Iris pigment epithelial cell (primary cell): ENCODE measurements at regions not wholly inside any gene's neighbourhood (a gene's known extent, or its start where the extent isn't known, plus 50 kb on each side); places are given as distances from the start of the nearest gene placed in this dataset.

Source experiments
- DNase-seq: peaks from one replicate; pipeline ENCODE4 v3.0.0-alpha.2; 2011; ENCODE audit warnings: low read depth

DNA sequence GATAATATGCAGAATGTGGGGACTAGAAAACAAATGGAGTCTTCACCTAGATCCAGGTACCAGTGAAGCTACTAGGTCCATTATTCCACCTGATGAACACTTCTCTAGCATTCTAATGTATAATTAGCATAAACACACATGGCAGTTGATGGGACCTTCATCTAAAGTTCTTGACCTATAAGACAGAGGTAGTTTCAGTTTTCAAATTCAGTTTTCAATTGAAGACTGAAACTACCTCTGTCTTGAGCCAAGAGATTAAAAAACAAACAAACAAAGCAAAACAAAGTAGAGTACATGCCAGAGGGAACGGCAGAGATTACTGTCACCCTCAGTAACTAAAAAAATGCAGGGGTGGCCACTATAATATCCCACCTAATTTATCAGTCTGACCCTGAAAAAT lies 199.9 kb upstream of the NEIL3 start:
- DNase-seq = no peak

DNA sequence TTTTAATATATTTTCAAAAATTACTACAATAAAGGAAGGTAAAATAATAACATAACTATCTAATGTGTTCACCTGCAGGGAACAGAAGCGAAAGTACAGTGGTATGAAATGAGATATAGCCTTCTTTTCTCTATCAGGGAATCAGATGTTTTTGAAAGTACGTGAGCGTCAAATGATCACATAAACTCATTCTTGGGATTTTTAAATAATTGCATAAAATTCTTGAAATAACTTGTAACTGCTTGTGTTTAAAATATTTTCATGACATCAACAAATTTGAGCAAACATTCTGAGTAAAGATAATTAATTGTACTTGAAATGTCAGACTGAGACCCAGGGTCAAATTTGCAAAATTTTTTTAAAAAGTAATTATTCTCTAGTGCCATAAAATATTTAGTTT lies 193.5 kb upstream of the NEIL3 start:
- DNase-seq = no peak

DNA sequence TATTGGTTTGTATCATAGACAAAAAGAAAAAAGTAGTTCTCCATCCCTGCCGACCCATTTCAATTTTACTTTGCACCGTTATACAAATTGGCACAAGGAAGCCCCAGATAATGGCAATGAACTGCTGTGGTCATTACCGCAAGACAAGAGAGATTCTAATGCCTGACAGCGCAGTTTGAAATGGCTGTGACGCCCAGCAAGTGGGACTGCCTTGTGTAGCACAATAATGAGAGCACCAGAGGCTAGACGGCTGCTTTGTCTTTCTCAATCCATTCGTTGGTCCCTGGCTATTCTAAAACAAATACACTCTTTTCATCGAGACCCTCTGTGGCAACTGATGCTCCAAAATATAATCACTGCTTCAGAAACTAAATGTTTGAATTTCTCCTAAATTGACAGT lies 192.4 kb upstream of the NEIL3 start:
- no peak for DNase-seq

DNA sequence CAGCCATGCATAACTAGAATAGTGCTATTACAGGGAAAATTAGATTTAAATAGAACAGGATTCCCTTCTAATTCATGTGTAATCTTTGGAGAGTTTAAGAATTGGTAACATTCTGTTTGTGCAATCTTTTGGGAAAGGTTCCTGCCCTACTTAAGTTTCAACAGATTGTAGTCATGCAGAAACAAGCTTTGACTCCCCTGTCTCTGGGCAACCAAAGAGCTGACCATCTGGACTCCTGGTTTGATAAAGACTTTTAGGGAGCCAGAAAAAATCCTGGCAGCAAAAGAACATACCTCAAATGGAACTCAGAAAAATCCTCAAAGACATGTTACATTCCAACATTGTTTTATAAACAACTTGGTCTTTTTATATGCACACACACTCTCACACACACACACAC lies 191.1 kb upstream of the NEIL3 start:
- peak; percentile 95 for DNase-seq

DNA sequence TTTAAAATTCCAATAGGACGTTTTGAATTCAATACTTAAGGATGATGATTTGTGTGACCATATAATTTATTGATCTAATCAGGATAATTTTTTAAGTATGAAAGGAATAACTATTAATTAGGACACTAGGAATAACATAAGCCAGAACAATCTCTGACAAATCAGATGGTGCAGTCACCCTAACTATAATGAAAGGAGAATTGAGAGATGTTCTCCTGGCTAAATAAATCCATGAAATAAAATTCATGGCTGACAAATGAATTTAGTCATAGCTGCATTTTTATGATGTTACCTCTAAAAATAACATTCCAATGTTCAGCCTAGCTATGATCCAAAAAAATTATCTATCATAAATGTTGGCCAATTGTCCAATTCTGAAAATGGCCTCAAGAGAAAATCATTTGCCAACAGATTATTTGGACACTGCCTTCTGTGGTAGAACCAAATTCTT lies 190.6 kb upstream of the NEIL3 start:
- peak; percentile 39 for DNase-seq

DNA sequence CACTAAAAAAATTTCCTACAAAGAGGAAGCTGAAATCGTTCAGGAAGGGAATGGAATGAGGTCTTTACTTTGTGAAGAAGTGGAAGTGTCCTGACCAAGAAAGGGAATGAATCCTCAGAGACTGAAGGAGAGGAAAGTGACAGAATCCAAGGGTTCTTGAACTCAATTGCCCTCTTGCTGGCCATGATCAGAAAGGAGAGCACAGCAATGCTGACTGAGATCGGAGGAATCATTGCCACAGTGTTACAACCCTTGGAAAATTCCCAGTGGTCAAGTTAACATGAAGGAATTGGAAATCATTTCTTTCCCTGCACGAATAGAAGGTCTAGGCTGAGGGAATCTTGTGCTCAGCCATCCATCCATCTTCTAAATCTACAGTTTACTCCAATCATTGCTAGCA lies 190.0 kb upstream of the NEIL3 start:
- no peak for DNase-seq

DNA sequence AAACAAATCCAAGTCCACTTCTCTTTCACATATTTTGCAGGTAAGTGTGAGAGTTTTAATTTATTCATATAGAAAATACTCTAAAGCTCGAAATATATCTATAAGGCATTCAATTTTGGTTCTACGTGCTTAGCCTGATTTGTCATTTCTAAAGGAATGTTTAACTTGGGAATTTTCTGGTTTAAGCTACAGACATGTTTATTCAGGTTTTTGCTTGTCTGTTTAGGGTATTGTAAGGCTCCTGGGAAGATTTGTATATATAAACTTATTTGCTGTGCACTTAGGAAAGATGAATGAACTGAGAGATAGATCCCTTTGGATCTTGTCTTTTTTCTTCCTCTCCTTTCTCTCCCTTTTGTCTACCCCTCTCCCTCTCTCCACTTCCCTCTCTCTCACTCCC lies 185.9 kb upstream of the NEIL3 start:
- DNase-seq = no peak

DNA sequence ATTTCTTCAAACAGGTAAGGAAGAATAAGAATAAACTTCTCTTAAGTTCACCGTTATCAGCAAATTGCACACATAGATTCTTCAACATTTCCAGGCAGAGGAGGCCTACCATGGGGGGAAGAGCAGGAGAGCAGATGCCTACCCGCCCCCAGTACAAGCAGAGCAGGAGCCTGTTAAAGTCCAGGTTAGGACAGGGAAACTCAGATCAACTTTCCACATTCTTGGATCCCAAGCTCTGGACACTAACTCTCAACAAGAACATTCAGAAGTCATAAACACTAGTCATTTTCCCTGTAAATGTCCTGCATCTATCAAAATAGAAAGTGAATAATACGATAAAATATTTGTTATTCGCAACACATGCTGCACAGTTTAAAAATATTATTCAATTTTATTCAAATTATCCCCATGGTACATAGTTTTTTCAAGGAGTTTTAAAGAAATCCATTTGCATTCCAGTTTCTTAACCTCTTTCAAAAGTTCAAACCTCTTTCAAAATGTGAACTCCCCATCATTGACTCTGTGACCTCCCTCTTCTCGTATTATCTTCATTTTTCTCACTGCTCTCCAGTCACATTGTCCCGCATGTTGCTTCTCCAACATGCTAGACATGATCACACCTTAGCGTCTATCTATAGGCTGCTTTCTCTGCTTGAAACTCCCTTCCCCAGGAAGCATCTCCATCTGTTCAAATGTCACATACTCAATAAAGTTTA lies 185.2 kb upstream of the NEIL3 start:
- no peak for DNase-seq

DNA sequence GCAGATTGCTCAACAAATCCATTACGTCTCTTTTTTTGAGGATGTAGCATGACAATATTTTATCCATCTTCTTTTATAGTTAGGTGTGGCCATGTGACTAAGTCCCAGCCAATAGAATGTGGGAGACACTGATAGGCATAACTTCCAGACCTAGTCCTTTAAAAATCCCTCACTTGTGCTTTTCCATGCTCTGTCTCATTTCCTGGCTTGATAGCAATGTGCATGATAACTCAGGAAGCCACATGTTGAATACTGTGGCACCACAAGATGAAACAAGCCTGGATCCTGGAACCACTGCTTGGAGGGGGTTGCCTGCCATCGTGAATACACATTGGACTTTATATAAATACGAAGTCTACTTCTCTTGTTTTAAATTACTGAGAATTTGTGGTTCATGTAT lies 184.0 kb upstream of the NEIL3 start:
- DNase-seq = no peak

DNA sequence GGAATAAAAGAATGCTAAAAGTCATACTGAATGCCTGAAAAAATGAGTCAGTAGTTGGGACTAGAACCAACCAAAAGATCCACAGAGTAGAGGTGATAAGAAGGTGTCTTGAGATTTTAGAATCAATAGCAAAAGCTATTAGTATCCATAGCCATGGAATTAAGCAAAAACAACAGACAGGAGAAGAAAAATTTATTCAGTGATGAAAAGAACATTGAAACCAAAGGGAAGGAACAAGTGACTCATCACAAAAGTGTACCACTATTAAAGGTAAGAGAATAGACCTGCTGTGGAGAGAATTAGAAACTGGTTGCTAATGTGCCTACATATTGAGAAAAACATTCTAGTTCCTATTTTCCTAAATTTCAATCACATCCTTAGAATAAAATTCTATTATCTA lies 182.0 kb upstream of the NEIL3 start:
- DNase-seq = peak; percentile 45

DNA sequence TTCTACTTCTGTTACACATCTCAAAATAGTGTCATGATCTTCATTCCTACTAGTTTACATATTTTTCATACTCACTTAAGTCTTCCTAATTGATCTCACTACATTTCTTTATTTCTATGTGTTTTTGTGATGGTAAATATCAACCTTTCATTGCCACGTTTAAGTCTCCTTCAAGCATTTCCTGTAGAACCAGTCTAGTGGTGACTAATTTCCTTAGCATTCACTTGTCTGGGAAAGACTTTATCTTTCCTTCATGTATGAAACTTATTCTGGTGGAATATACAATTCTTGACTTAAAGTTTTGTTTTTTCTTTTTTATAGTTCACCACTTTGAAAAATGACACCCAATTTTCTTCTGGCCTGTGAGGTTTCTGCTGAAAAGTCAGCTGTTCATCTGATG lies 181.4 kb upstream of the NEIL3 start:
- DNase-seq = peak; percentile 83

DNA sequence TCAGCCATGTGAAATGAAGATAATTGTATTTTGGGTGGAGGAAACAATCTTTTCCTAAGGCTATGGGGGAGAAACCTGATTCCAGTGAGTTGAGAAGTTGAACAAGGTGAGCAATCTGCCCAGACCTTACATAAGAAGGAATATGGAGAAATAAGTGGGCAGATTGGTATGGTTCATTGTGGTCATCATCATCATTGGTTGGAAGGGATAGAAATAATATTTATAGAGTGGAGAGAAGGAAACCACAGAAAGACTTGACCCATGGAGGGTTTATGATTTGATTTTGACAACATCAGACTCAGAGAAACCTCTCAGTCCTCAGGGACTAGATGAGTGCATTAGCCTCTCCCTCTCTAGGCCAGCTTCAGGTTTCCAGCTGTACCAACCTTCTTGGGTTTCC lies 177.9 kb upstream of the NEIL3 start:
- DNase-seq = no peak

DNA sequence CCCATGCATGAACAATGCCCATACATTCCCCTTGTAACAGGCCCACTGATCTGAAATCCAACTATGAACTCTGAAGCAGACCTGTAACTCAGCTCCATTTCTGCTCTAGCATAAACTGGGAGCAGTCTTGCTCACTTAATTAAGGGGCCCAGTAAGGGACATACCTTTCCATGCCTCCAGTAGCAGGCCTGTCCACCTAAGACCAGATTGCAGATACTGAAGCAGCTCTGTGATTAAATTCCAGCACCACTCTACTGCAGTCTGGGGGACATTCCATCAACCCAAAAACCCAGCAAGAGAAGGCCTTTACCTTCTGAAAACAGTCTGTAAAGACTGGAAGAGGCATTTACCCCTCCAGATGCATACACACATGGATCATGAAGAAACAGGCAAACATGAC lies 162.0 kb upstream of the NEIL3 start:
- DNase-seq = no peak

DNA sequence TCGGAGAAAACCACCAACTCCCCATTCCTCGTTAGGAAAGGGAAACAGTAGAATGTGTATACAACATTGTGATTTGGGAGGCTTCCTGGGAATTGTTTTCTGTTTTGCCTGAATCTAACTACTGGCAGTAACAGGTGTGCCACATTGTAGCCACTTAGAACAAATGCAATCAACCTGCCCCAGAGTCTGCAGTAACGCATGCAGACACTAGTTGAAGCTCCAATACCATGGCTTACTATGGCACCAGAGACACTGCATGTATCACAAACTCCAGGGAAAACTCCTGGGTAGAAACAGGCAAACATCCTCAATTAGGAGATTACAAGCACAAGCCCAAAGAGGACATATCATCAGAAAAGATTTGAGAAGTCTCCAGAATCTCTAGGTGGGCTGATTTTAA lies 154.2 kb upstream of the NEIL3 start:
- DNase-seq = no peak

DNA sequence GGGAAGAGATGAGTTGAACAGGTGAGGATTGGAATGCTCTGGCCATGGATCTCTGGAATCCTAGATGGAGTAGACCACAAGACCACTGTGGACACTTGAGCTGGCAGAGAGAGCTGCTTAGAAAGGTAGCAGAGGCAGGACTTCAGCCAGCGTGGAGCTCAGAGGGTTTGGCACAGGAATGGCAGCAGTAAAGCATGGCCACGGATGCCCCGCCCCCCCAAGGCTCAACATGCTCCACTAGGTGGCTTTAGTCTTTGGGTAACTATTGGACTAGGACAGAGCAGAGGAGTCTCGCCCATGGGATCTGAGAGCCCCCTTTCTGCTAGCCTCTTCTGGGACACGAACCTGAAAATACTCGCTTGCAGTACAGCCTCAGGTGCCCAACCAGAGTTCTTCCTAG lies 150.1 kb upstream of the NEIL3 start:
- no peak for DNase-seq

DNA sequence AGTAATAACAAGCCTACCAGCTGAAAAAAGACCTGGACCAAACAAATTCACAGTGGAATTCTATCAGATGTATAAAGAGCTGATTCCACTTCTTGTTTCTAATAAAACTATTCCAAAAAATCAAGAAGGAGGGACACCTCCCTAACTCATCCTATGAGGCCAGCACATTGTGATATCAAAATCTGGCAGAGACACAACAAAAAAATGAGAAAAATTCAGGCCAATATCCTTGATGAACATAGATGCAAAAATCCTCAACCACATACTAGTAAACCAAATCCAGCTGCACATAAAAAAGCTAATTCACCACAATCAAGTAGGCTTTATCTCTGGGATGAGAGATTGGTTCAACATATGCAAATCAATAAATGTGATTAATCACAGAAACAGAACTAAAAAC lies 147.9 kb upstream of the NEIL3 start:
- DNase-seq = no peak

DNA sequence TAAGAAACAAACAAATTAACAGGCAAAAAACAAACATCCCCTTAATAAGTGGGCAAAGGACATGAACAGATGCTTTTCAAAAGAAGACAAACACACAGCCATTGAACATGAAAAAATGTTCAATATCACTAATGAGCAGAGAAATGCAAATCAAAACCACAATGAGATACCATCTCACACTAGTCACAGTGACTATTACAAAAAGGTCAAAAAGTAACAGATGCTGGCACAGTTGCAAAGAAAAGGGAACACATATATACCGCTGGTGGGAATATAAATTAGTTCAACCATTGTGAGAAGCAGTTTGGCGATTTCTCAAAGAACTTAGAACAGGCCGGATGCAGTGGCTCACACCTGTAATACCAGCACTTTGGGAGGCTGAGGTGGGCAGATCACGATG lies 146.1 kb upstream of the NEIL3 start:
- DNase-seq = peak; percentile 3

DNA sequence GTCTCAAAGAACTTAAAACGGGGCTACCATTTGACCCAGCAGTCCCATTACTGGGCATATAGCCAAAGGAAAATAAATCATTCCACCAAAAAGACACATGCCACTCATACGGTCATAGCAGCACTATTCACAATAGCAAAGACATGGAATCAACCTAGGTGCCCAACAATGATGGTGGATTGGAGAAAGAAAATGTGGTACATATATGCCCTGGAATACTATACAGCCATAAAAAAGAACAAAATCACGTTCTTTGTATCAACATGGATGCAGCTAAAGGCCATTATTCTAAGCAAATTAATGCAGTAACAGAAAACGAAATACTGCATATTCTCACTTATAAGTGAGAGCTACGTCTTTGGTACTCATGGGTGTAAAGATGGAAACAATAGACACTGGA lies 138.1 kb upstream of the NEIL3 start:
- no peak for DNase-seq

DNA sequence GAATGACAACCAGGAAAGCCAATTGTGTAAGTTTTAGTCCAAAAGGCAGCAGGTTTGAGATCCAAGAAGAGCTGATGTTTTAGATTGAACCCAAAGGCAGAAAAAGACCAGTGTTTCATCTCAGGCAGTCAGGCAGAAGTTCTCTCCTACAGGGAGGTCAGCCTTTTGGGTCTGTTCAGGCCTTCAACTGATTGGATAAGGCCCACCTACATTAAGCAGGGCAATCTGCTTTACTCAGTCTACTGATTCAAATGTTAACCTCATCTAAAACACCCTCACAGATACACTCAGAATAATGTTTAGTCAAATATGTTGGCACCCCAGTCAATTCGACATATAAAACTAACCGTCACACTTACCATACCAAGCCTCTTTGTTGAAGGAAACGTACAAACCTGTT lies 134.2 kb upstream of the NEIL3 start:
- DNase-seq = no peak

DNA sequence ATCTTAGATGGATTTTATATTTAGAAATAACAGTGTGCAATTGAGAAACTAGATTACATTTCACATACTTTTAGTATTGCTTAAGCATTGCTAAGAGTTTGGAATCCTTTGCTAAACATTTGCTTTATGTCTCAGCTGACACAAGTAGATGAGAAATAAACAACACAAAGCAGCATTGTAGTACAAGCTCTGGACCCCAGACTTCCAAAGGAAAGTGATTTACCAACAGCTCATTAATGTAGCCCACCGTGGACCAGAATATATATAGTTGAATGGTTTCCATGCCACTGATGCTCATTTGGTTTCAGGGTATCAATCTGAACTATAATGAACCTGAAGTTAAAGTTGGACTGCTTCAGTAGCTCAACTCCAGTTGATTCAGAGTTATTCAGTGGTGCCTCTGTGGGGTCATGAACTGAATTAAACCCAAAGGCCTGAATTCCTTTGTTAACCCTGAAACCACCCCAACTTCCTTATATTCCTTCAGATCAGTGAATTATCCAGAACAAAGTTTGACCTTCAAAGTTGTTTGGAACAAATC lies 132.1 kb upstream of the NEIL3 start:
- DNase-seq = peak; percentile 69

DNA sequence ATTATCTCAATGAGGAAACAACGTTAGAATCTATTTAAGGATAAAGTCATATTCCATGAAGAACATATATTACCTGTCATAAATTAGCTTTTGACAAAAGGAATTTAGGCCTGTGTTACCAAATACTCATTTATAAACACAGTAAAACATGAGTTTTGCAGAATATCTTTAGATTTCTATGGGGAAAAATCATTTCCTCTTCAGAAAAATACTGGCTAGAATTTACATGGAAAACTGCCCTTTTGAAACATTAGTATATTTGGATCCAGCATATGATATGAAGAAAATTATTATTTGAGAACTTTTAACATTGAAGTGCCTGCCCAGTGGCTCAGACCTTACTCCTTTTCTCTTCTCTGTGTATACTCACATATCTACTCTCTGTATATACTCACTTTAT lies 131.4 kb upstream of the NEIL3 start:
- DNase-seq = no peak

DNA sequence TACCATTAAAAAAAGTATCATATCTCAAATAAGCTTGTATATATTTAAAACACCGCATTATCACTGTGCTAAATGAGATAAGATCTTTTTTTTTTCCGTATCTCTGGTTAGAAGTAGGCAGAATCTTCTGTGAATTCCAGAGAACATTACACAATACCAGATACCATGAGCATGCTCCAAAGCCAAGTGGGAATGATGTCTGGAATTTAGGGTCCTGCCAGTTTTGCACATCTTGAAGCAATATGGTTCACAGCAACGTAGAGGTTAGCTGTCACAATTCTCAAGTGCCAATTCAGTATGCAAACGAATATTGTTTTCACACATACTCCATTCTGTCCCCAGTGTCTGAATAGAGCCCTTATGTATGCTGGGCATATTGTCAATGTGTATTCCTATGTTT lies 127.5 kb upstream of the NEIL3 start:
- DNase-seq = peak; percentile 7

DNA sequence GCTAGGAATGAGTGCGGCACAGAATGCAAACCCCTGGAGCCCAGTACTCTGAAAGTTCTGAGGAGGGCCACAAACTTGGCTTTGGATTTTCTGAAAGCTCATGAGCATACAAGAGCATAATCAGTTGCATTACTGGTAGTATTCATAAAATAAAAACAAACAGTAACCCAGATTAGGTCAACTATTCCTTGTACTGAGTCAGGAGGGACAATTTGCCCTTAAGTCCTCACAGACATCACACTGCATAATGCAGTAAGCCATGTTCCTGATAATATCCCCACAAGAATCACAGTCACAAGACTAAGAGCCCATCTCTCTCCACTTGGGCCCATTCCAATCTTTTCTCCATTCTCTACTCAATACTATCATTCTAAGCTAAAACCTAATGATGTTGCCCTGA lies 126.9 kb upstream of the NEIL3 start:
- no peak for DNase-seq

DNA sequence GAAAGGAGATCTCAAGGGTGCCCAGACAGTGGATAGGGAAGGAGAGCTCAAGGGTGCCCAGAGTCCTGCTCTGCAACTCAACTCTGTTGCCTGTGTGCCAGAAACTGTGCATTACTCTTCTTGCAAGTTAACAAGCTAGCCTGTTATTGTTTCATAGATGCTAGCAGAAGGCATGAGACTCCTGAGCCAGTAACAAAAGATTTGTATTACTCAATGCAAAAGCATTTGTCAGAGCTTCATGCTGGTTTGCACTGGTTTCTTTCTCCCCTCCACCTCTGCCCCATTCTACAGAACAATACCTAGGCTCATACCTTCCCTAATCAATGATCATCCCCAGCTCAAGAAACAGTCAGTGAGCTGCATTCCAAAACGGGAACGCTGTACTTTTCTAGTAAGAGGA lies 124.5 kb upstream of the NEIL3 start:
- DNase-seq = peak; percentile 6
